Activated CD8-positive, alpha-beta T cell treated with anti-CD3 and anti-CD28 coated beads for 36 hours (primary cell): ENCODE measurements at regions not wholly inside any gene's neighbourhood (a gene's known extent, or its start where the extent isn't known, plus 50 kb on each side); places are given as distances from the start of the nearest gene placed in this dataset.
"Not testable (repeated sequence)": the region's sequence is repeated elsewhere in the genome, so short reads cannot be mapped to it uniquely, and the experiment has no call there.

Source experiments
- ATAC-seq: fragments of 200-7000 bp; cut with Tn5 transposase; one replicate; pipeline ENCODE4 v1.10.0; 2021; ENCODE audit warnings: mild to moderate bottlenecking, moderate library complexity
- CTCF ChIA-PET: fragments of 350-600 bp; sonication (Branson Sonifier 250); formaldehyde crosslinking; loops from one replicate; lab custom pipeline; 2021; ENCODE audit warnings: antibody characterized with exemption; lab: Charles Lee
- POLR2A ChIA-PET: fragments of 350-600 bp; sonication (Branson Sonifier 250); formaldehyde crosslinking; loops from one replicate; lab custom pipeline; 2021; ENCODE audit warnings: antibody characterized with exemption; lab: Charles Lee
- DNase-seq: peaks from one replicate; pipeline ENCODE4 v3.0.0-alpha.2; 2020
- H3K27ac Mint-ChIP-seq: one replicate; pipeline ENCODE4 v1.8.0; 2021; ENCODE audit warnings: mild to moderate bottlenecking, mixed read lengths
- H3K27me3 Mint-ChIP-seq: one replicate; pipeline ENCODE4 v1.8.0; 2021; ENCODE audit warnings: mixed read lengths
- H3K36me3 Mint-ChIP-seq: one replicate; pipeline ENCODE4 v1.8.0; 2021; ENCODE audit warnings: low read depth, mixed read lengths
- H3K4me1 Mint-ChIP-seq: one replicate; pipeline ENCODE4 v1.8.0; 2021; ENCODE audit warnings: low read depth, mixed read lengths
- H3K4me3 Mint-ChIP-seq: one replicate; pipeline ENCODE4 v1.8.0; 2021; ENCODE audit warnings: mild to moderate bottlenecking, moderate library complexity, mixed read lengths
- H3K9me3 Mint-ChIP-seq: one replicate; pipeline ENCODE4 v1.8.0; 2021; ENCODE audit warnings: mixed read lengths
- intact Hi-C: fragments of 100-400 bp; cut with micrococcal nuclease; formaldehyde crosslinking; loops from one replicate; pipeline ENCODE4 v1.10.0; 2022
- TF ChIP-seq, protein P1 (sequence below): fragments of 200-600 bp; IDR thresholded peaks from one replicate; pipeline ENCODE4 v1.8.0; 2022; ENCODE audit warnings: antibody characterized with exemption, mild to moderate bottlenecking

DNA sequence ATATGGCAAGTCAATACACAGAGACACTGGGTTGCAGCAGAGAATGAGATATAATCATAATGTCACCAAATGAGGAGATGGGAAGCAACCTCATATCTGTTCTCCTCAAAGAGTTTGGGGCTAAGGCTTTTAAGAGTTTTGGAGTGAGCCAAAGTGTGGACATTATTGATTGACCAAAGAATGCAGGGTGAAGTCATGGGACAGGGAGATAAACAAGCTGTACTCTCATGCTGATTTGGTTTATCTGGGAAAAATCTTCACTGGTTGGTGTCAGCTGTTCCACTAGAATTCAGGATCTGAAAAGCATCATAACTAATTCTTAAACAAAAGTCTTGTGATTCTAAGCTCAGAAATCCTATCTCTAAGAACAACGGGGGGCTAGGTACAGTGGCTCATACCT lies 585.9 kb upstream of the NRP1 start:
- no peaks in the 10 kb centered on the region for H3K36me3 Mint-ChIP-seq
- TF ChIP-seq, protein P1, sequence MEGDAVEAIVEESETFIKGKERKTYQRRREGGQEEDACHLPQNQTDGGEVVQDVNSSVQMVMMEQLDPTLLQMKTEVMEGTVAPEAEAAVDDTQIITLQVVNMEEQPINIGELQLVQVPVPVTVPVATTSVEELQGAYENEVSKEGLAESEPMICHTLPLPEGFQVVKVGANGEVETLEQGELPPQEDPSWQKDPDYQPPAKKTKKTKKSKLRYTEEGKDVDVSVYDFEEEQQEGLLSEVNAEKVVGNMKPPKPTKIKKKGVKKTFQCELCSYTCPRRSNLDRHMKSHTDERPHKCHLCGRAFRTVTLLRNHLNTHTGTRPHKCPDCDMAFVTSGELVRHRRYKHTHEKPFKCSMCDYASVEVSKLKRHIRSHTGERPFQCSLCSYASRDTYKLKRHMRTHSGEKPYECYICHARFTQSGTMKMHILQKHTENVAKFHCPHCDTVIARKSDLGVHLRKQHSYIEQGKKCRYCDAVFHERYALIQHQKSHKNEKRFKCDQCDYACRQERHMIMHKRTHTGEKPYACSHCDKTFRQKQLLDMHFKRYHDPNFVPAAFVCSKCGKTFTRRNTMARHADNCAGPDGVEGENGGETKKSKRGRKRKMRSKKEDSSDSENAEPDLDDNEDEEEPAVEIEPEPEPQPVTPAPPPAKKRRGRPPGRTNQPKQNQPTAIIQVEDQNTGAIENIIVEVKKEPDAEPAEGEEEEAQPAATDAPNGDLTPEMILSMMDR: no peak
- DNase-seq (no peak), ATAC-seq (no peak)
- intact Hi-C loops: no loop called here
- POLR2A ChIA-PET: no interaction called here
- CTCF ChIA-PET: no interaction called here
- peaks cover 2% of the 10 kb centered on the region for H3K9me3 Mint-ChIP-seq
- no peaks in the 10 kb centered on the region for H3K4me1 Mint-ChIP-seq
- no peak overlapping the region for H3K27ac Mint-ChIP-seq
- H3K4me3 Mint-ChIP-seq: no peak overlapping the region
- peaks cover 4% of the 10 kb centered on the region for H3K27me3 Mint-ChIP-seq

DNA sequence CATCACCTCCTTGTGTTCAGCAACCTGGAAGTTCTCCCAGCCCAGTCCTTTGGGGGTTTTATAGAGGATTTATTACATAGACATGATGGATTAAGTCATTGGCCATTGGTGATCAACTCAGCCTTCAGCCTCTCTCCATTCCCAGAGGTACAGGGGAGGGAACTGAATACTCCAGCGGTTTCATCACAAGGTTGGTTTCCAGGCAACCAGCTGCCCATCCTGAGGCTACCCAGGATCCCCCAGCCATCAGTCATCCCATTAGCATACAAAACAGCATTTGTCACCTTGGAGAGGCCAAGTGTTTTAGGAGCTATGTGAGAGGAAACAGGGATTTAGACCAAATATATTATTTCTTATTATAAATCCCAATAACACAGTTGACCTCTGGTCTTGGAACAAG lies 584.8 kb upstream of the NRP1 start:
- H3K27me3 Mint-ChIP-seq: peaks cover 4% of the 10 kb centered on the region
- intact Hi-C loops: no loop called here
- H3K27ac Mint-ChIP-seq: no peak overlapping the region
- ATAC-seq (no peak), DNase-seq (no peak)
- CTCF ChIA-PET: no interaction called here
- H3K36me3 Mint-ChIP-seq: no peaks in the 10 kb centered on the region
- TF ChIP-seq, protein P1: no peak
- POLR2A ChIA-PET: no interaction called here
- no peaks in the 10 kb centered on the region for H3K4me1 Mint-ChIP-seq
- H3K4me3 Mint-ChIP-seq: no peak overlapping the region
- peaks cover 2% of the 10 kb centered on the region for H3K9me3 Mint-ChIP-seq

DNA sequence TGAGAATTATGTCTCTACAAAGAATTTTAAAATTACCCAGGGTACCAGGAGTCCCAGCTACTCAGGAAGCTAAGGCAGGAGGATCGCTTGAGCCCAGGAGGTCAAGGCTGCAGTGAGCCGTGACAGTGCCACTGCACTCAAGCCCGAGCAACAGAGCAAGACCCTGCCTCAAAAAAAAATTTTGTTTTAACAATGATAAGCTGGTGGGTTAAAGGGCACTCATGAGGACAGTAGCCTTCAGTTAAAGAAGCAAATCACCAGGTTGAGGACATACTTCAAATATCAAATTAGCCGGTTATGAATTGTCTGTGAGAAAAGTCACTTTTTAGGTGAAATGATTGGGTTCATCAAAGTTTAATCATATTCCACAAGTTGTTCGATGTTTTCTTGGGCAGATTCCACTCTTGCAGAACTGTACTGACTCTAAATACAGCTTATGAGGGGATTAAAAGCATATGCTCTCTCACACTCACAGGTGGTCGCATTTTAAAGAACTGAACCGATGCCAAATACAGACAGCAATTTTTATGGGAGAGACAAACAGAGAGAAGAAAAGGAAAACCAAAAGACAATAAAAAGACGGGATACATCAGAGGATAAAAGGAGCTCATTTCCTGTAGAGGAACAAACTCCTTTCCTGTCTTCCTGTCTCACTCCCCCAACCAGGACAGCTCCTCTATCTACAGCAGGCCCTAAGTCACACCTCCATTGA lies 582.8 kb upstream of the NRP1 start:
- H3K36me3 Mint-ChIP-seq: no peaks in the 10 kb centered on the region
- CTCF ChIA-PET: interaction anchor here (0.6 kb wide), 1 partner anchor 556 kb away, joined by 3 read pairs; no protein-coding TSS in a partner anchor
- H3K9me3 Mint-ChIP-seq: peaks cover 2% of the 10 kb centered on the region
- ATAC-seq (no peak), DNase-seq (no peak)
- H3K4me3 Mint-ChIP-seq: no peak overlapping the region
- H3K27ac Mint-ChIP-seq: no peak overlapping the region
- intact Hi-C loops: no loop called here
- TF ChIP-seq, protein P1: no peak
- POLR2A ChIA-PET: no interaction called here
- H3K27me3 Mint-ChIP-seq: peaks cover 4% of the 10 kb centered on the region
- no peaks in the 10 kb centered on the region for H3K4me1 Mint-ChIP-seq

DNA sequence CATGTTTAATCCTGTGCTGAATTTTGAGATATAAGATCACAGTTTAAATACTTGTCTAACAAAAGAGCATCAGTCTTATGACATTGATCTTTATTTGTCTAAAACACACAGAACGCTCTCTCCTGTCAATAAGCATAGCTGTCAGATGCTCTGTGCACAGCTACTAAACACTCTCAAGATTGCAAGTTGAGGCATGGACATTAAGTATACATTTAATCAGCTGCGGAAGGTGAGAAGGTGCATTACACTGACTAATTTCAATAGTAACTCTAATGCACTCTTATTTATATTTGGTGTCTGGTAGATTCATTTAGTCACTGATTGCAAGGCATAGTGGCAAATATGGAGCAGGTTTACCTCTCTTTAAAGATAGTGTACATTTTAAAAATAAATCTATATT lies 580.3 kb upstream of the NRP1 start:
- ChIA-PET POLR2A (no interaction called here), CTCF (no interaction called here)
- TF ChIP-seq, protein P1: no peak
- H3K4me1 Mint-ChIP-seq: no peaks in the 10 kb centered on the region
- no peak overlapping the region for H3K4me3 Mint-ChIP-seq
- H3K9me3 Mint-ChIP-seq: no peaks in the 10 kb centered on the region
- intact Hi-C loops: no loop called here
- H3K27ac Mint-ChIP-seq: no peak overlapping the region
- no peak for ATAC-seq
- H3K27me3 Mint-ChIP-seq: no peaks in the 10 kb centered on the region
- DNase-seq: no peak
- no peaks in the 10 kb centered on the region for H3K36me3 Mint-ChIP-seq

DNA sequence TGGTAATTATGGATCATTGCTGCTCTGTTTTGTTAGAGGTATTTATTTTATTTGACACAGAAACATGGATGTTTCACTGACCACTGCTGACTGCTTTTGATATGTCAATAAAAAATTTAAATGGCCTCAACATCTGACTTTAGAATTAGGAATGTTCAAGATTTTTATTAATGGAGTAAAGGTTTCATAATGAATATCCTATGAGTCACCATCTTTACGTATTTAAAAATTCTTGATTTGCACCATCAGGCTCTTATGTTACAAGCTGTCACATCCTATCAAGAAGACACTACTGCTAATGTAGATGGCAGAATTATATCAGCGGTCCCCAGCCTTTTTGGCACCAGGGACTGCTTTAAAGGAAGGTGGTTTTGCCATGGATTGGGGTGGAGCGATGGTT lies 578.7 kb upstream of the NRP1 start:
- Mint-ChIP-seq H3K9me3 (no peaks in the 10 kb centered on the region), H3K36me3 (no peaks in the 10 kb centered on the region), H3K27ac (no peak overlapping the region), H3K4me1 (no peaks in the 10 kb centered on the region), H3K4me3 (no peak overlapping the region), H3K27me3 (no peaks in the 10 kb centered on the region)
- ATAC-seq (no peak), DNase-seq (no peak)
- ChIA-PET CTCF (no interaction called here), POLR2A (no interaction called here)
- TF ChIP-seq, protein P1: no peak
- intact Hi-C loops: no loop called here

DNA sequence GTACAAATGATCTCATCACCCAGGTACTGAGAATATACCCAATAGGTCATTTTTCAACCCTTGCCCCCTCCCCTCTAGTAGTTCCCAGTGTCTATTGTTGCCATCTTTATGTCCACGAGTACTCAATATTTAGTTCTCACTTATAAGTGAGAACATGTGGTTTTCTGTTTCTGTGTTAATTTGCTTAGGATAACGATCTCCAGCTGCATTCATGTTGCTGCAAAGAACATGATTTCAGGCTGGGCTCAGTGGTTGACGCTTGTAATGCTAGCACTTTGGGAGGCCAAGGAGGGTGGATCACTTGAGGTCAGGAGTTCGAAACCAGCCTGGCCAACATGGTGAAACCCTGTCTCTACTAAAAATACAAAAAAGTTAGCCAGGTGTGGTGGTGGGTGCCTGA lies 575.0 kb upstream of the NRP1 start:
- CTCF ChIA-PET, H3K9me3 Mint-ChIP-seq: not testable (repeated sequence)

More for the DNA sequence above, 575.0 kb upstream of the NRP1 start:
- intact Hi-C loops, H3K4me1 Mint-ChIP-seq, DNase-seq, H3K27me3 Mint-ChIP-seq, ATAC-seq, POLR2A ChIA-PET, H3K4me3 Mint-ChIP-seq, H3K27ac Mint-ChIP-seq, H3K36me3 Mint-ChIP-seq: not testable (repeated sequence)
